ENCODE measurements at regions not wholly inside any gene's neighbourhood (a gene's known extent, or its start where the extent isn't known, plus 50 kb on each side); places are given as distances from the start of the nearest gene placed in this dataset.

DNA sequence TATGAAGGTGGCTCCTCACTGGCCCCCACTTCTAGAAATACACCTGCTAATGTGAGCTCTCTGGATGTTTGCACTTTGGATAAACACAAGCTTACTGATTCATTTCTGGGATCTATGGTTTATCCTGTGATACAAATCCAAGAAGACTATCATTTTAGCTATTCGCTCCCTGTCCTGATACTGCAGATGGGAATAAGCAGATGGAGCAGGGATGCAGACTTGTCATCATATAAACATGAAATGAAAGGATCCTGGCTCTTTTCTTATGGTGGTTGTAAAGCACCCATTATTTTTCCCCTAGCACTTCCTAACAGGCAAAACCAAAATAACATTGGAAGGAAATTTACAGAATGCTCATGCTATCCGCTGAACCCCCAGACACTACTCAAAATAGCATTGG lies 162.9 kb upstream of the NOCT start:
- TF ChIP-seq POLR2A (IDR thresholded peaks at IDR 0.05): no peak
- TF ChIP-seq, protein P1, sequence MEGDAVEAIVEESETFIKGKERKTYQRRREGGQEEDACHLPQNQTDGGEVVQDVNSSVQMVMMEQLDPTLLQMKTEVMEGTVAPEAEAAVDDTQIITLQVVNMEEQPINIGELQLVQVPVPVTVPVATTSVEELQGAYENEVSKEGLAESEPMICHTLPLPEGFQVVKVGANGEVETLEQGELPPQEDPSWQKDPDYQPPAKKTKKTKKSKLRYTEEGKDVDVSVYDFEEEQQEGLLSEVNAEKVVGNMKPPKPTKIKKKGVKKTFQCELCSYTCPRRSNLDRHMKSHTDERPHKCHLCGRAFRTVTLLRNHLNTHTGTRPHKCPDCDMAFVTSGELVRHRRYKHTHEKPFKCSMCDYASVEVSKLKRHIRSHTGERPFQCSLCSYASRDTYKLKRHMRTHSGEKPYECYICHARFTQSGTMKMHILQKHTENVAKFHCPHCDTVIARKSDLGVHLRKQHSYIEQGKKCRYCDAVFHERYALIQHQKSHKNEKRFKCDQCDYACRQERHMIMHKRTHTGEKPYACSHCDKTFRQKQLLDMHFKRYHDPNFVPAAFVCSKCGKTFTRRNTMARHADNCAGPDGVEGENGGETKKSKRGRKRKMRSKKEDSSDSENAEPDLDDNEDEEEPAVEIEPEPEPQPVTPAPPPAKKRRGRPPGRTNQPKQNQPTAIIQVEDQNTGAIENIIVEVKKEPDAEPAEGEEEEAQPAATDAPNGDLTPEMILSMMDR (IDR thresholded peaks at IDR 0.05): no peak

Data from lower leg skin (tissue), 3 donors.